GM12874 (cell line): ENCODE measurements at regions not wholly inside any gene's neighbourhood (a gene's known extent, or its start where the extent isn't known, plus 50 kb on each side); places are given as distances from the start of the nearest gene placed in this dataset.

ENCODE experiments used
- CTCF ChIP-seq: IDR thresholded peaks from 2 replicates; pipeline ENCODE4 v1.5.1; 2011; ENCODE audit warnings: low read depth, mild to moderate bottlenecking, control low read depth, low read length, moderate library complexity; ENCODE audit not compliant: insufficient read depth

GRCh38 chr16:63995025-63995424 is 1126.8 kb downstream of the CDH11 start:
- TF ChIP-seq CTCF: no peak

- no peak for TF ChIP-seq CTCF
These were observed 1138.5 kb downstream of the CDH11 start for GRCh38 chr16:63983401-63983800.

GRCh38 chr16:63982741-63983140 is 1139.1 kb downstream of the CDH11 start:
- no peak for TF ChIP-seq CTCF

GRCh38 chr16:63982110-63982509 is 1139.8 kb downstream of the CDH11 start:
- TF ChIP-seq CTCF: no peak

GRCh38 chr16:63981639-63982038 is 1140.2 kb downstream of the CDH11 start:
- no peak for TF ChIP-seq CTCF

- no peak for TF ChIP-seq CTCF
These were observed 1141.1 kb downstream of the CDH11 start for GRCh38 chr16:63980763-63981162.

GRCh38 chr16:63978240-63978639 is 1143.6 kb downstream of the CDH11 start:
- TF ChIP-seq CTCF: no peak

GRCh38 chr16:63976345-63976744 is 1145.5 kb downstream of the CDH11 start:
- no peak for TF ChIP-seq CTCF
